GM21786 (cell line): ENCODE measurements at regions not wholly inside any gene's neighbourhood (a gene's known extent, or its start where the extent isn't known, plus 50 kb on each side); places are given as distances from the start of the nearest gene placed in this dataset.

Experiments
- ATAC-seq: cut with Tn5 transposase; IDR thresholded peaks from one replicate; pipeline ENCODE4 v1.9.1; 2021; ENCODE audit not compliant: unreplicated experiment

DNA sequence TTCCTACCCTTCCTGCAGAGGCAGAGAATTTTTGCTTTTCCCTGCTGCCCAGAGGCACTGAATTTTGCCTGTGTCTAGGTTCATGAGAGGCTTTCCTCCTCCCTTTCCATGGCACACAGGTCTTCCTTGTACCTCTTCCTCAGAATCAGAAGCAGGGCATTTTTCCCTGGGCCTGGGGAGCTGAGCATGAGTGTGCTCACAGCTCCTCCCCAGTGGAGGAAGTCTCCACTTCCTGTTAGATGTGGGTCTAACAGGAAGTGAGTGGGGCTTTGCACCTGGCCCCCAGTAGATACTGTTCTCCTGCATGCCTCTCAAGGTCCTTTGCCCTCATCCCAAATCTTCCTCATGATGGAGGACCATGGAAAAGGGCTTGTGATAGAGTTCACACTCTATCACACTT, 297.2 kb upstream of the FIGN start:
- ATAC-seq, result no peak

DNA sequence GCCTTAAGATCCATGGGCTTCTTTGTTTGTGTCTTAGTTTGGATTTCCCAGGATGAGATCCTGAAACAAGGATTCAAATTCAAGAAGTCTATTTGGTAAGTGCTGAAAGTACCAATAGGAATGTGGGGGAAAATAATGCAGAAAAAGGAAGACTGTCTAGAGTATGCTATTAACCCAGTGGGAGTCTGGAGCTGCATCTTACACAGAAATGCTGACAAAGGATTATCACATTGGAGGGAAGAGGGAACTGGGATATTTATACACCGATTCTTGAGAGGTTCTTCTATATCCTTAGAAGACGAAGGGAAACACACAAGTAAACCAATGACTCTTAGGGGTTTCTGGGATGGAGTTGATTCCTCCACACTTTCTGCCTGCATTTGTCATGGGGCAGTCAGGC, 294.8 kb upstream of the FIGN start:
- no peak for ATAC-seq

DNA sequence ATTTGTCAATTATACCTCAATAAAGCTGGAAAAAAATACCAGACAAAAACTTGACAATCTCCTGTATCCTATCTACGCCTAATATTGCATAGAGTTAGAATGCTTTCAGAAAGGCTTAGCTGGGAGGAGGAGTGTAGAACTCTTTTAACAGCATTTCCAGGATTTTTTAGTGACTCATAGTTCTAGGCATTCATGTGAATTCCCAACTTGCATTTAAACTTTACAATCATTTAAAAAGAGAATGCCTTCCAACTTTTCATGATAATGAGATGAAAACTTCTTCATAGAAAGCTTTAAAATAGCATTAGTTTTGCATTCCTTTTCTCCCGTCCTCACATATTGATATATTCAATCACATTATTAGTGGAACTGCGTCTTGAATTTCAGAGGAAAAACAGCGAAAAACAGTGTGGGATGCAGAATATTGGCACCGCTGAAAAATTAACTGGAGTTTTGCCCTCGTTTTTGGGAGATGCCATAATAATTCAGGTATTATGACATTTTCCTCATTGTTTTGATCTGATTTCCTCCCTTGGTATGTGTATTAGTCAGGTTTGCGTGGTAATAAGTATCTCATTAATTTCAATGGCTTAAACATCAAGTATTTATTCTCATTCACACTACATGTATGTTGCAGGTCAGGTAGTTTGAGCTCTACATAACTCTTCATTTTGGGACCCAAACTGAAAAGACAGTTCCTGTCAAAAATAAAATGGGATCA, 293.2 kb upstream of the FIGN start:
- ATAC-seq, result no peak

DNA sequence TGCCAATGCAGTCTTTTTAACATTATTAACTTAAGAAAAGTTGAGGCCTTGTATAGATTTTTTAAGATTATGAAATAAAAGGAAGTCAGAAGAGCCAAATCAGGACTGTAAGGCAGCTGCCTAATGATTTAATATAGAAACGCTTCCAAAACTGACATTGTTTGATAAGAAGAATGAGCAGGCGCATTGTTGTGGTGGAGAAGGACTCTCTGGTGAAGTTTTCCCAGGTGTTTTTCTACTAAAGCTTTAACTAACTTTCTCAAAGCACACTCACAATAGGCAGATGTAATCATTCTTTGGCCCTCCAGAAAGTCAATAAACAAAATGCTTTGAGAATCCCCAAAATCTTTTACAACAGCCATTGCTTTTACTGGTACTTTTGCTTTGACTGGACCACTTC, 288.6 kb upstream of the FIGN start:
- no peak for ATAC-seq

DNA sequence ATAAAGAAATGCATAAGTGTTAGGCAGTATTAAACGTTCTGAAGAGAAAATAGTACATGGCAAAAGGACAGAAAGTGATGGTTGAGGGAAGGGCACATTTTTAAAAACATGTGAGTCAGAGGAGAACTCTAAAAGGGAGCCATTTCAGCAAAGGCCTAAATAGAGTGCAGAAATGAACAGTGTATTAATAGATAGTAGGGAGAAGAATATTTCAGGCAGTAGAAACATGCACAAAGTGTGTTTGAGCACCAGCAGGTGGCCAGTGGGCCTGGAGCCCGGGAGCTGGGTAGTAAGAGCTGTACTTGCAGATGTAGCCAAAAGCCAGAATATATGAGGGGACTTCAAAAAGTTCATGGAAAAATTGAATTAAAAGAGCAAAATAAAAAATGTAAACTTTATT, 288.1 kb upstream of the FIGN start:
- ATAC-seq, result no peak

DNA sequence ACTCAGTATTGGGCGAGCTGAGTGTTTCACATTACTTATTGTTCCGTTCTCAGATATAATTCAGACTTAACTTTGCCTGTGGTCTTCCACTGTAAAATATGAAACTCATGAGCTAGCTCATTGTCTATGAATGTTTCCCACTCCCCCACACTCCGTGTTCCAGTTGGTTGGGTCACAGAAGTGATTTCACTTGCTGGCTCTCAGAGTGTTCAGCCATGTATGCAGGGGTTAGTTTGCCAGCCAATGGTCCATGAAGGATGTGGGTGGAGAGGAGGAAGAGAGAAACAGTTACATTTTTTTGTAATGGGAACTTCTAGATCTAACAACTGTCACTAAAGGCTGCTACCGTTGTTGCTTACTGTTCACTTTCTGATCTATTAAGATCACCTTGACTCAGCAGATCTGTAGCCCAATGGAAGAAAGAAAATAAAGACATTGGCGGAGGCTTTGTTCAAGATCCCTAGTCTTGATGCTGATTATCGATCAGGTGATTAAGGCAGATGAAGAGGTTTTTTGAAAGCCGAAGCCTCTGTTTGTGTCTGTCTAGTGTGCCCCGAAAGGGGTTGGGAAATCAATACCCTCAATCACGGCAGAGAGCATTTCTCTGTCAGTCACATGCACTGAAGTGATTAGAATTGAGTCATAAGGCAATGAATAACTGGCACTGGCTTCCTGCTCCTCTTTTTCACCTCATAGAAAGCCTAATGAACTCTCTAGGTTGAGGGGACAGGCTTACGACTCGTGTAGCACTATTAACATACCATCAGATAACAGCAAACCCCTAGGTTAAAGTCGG, 279.7 kb upstream of the FIGN start:
- peak; percentile 94 for ATAC-seq

DNA sequence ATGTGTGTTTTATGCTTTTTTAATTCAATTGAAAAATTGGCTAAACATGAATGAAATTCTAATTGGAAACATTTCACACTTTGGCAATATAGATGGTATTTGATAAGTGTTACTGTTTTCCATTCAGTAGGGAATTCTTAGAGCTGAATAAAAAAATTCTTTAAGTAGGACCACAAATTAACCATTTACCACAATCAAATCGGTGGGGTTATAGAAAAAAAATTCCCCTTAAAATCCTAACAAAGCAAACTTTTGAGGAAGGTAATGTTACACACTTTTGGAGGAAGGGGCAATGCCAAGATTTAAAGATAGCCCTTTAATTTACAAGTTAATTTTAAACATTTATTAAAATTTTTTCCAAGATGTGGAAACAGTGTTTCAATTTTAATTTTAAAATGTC, 279.0 kb upstream of the FIGN start:
- no peak for ATAC-seq

DNA sequence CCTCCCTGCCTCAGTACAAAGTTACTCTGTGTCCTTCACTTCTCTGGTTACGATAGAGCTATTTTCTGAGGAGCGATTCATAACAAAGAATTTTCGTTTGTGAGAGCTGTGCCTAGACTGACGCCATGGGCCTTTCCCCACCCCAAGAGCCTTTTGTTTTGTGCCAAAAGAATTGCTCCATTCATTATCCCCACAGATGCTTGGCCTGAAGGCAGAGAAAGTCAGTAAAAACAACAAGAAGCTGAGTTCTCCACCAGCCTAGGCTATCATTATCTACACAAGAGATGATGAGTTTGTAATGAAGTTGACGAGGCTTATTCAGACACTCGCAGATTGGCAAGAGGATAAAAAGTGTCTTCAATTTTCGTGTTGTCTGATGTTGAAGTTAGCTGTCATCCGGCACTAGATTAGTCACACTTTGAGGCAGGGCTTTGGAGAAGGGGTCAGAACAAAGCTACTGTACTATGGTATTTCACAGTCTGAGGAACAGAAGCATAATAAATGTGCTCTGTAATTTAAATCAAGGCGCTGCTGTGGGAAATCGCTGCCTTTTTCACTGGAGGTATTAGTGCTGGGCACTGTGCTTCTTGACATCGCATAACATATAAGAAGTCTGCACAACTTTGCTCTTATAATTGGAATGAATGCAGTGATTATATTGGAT, 278.4 kb upstream of the FIGN start:
- ATAC-seq, result no peak

DNA sequence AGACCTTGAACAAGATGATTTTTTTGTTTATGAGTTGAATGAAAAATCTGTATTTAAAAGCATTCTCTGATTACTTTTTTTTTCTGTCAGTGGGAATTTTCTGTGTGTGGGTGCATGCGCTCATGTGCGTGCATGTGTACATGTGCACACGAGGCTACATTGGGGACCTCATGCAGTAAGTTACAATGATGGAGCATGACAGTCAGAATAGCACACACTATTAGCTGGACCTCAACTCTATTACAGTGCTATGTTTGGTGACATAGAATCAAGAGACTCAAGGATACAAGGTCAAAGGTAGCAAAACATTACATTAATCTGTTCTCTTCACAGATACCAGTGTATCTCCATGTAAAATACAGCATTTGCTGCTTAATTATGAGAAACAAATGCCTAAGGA, 276.8 kb upstream of the FIGN start:
- no peak for ATAC-seq

DNA sequence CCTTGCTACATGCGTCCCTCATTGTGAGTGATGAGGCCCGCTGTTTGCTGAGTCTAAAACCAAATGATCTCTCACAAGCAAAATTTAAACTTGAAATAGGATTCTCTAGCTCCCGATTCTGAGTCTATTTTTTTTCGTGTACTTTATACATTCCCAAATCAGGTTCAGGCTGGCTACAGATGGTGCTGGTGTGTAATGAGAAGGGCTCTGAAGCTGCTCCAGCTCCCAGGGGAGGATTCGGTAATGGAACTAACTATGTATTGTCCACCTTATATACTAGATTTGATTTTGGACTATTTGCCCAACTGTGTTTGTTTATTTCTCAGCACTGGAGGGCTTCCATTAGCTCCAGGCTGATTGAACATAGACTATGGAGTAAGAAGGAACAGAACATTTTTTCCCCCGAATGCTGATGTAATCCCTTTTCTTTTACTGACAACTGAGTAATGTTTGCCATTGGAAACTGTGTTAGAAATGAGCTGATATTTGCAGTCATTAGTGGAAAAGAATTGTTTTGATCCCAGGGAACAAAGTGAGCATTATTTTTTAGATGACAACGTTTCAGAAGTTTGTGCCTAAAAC, 274.0 kb upstream of the FIGN start:
- ATAC-seq, result no peak

DNA sequence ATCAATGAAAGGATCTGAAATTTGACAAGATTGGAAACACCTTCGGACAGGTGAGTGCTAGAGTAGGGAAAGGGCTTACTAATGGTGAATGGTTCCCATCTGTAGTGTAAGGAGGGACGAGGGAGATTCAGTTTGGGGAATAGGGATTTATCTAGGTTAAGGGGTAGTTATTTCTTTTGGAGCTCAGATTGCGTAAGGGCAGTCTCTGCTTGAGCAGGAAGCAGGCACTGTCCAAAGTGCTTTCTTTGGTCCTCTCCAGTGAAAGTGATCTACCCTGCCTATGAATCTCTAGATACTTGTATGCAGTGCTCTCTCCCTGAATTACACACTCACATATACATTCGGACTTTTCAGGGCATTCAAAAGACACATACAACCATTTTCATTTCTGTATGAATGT, 272.9 kb upstream of the FIGN start:
- ATAC-seq, result no peak

DNA sequence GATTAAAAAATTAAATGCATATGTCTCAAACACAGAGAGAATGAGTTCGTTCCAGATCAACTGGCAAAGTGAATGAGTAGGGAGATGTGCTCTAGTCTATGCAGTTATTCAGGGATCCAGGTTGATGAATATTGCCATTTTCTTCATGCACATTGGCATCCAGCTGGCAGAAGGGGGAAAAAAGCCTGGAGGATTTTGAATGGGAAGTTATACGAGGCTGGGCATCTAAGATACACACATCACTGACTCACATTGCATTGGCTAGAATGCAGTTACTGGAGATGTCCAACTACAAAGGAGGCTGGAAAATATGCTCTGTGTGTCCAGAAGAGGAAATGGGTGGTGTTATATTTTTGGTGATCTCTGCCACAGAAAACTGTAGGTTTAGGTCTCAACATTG, 270.9 kb upstream of the FIGN start:
- ATAC-seq, result no peak

DNA sequence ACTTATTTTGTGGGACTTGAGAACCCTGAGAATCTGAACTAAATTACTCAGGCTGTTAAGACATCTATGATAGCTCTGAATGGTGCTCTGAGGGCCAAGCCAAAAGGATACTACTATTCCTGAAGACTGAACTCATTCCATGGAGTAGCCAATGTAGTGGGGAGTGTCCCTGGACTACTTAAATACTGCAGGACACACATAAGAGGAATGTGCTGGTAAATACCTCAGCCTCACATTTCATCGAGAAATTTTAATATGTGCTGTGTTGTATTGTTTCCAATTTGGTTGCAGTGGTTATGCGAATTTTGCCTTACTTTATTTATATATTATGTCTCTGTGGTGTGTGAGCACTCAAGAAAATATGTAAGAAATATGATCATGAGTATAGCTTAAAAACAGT, 264.4 kb upstream of the FIGN start:
- ATAC-seq, result no peak

DNA sequence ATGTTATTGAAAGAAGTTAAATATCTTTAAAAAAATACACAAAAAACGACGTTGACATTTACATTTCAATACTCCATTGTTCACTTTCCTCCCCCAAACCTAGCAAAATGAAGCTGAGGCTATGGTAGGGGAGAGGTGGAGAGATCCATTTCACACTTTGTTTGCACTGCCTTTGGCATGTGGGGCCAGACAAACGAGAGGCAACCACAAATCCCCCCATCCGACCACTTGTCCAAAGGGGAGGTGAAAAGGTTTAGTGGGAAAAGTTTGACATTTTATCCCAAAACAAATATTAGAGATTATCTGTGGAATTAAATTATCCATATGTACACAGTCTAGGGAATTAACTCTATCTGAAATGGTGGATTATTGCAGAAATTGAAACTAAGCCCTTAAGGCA, 261.7 kb upstream of the FIGN start:
- no peak for ATAC-seq

DNA sequence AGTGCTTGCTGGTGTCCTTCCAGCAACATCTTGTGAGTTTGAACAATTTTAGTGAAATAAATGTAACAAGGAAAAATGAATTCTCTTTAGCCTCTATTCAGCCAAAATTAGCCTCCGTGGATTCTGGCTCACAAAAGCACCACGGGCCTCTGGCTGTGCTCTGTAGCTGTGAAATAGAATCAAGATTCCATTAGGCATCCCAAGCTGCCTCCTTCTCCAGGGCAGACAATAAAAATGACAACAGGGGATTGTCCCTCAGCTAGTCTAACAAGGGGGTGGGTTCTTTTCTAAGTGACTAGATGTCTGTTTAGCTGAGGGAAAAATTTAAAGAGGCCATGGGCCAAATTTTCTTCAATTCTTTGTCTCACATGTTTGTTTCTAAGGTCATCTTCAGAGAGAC, 254.7 kb upstream of the FIGN start:
- no peak for ATAC-seq

DNA sequence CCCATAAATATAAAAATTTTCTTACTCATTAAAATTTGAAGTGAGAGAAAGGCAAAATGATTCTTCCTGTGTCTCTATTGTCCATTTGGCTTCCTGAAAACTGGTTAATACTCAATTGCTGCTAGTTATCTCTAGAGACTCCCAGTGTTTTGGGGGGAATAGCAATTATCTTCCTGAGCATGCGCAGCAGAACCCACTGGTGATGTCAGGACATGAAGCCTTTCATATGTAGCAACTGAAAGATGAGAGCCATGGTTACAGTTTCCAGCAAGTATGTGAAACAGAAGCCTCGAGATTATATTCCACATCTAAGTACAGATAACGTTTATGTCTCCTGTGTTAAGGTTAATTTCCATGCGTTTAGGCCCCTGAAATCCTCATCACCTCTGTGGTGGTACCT, 254.3 kb upstream of the FIGN start:
- no peak for ATAC-seq

DNA sequence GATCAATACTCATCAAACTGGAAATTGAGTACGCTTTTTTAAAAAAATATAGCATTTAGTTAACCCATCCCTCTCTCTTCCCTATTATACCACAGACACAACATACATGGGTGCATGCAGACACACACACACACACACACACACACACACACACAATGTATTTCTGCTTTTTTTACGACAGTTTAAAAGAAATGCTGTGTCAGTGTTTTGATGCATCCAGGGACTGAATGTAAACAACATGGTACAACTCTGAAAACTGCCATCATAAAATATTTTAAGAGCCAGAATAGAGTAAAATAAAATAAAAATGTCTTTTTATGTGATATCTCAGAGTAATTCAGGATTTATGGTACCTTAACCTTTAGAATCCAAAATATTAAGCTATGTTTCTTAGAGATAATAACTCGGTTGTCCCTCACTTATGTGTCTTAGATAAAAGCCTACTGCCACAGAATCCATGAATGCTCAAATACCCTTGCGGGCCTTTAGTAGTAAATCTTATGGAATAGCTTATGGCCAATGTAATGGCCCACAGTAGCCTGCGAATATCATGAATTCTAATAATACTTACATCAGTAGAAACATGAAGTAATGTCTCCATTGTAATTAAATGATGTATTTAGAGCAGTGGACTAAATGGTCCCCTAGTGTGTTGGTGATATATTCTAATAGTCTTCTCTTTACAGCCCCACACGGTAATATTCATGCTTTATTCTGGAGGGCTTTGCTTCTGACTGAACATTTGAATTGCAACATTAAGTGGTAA, 251.6 kb upstream of the FIGN start:
- no peak for ATAC-seq

DNA sequence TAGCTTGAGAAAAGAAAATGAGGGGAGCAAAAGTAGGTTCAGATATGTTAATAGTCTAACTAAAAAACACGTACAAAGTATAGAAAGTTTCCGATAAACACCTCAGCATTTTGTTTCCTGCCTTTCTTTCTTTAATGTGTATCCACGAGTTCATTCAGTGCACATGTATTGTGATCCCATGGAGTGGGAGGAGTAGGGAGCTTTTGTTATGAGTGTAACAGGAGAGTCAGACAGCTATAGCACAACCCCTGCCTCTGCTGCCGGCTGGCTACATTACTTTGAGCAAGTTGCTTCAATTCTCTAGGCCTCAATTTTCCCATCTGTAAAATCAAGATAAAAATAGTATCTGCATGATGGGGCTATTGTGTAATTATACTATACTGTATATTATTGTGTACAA, 249.2 kb upstream of the FIGN start:
- no peak for ATAC-seq

DNA sequence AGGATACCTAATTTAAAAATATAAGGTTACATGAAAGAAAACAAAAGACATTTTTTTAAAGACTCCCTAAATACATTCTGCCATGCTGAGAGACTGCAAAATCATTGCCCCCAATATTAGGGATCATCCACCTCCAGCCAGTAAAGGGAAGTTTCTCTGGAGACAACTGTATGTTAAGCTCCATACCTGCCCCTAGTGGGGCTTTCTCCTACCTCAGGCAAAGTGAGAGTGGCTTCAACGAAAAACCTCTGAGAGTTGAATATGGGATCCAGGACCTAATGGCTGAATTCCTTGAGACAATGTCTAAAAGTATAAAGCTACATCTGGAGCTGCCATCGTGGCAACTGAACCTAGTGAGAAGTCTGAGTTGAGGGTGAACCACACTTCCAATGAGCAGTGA, 248.1 kb upstream of the FIGN start:
- no peak for ATAC-seq

DNA sequence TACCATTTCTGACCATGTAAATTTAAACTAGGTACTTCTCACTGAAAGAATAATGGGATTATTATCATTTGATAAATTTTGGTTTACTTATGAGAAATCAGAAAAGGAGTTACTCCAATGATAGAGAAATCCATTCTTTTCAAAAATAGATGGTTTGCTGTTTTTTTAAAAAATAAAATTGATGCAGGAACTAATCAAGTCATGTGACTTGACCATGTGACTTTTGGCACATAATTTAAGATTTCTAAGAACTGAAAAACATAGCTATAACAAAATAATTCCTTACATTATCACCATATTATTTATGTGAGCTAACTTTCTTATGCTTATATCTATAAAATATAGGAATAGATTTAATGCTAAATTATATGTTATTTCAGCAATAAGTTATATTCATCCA, 247.1 kb upstream of the FIGN start:
- ATAC-seq, result no peak

DNA sequence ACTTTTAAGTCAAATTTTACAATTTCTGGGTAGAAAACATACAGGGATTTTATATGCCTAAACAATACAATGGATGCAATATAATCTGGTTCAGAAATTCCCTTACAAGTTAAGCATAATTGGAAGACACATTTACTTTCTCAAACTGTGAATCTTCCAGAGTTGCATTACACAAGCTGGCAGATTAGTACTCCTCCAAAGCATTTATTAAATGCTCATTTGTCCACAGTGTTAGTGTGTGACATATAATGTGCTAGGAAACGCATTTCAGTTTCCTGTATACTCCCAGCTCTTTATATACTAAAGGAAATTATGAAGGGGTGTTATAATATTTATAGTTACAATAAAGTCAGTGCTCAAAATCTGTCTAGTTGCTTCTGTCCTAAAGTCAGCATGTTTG, 239.0 kb upstream of the FIGN start:
- ATAC-seq, result no peak
